ENCODE measurements at regions not wholly inside any gene's neighbourhood (a gene's known extent, or its start where the extent isn't known, plus 50 kb on each side); places are given as distances from the start of the nearest gene placed in this dataset.
"Not testable (repeated sequence)": the region's sequence is repeated elsewhere in the genome, so short reads cannot be mapped to it uniquely, and the experiment has no call there.

- DNase-seq = no peak
These were observed 649.6 kb downstream of the TNS3 start for GRCh38 chr7:46932306-46932675.

GRCh38 chr7:46930366-46930765, 651.5 kb downstream of the TNS3 start:
- no peak for DNase-seq

- DNase-seq = no peak
These were observed 652.6 kb downstream of the TNS3 start for GRCh38 chr7:46929359-46929758.

- DNase-seq = no peak
These were observed 653.2 kb downstream of the TNS3 start for GRCh38 chr7:46928719-46929118.

GRCh38 chr7:46927131-46927810, 654.6 kb downstream of the TNS3 start:
- DNase-seq = no peak

GRCh38 chr7:46916581-46916980, 665.3 kb downstream of the TNS3 start:
- DNase-seq = no peak

GRCh38 chr7:46912692-46913091, 669.2 kb downstream of the TNS3 start:
- no peak for DNase-seq

- DNase-seq = no peak
These were observed 672.3 kb downstream of the TNS3 start for GRCh38 chr7:46909601-46910051.

- no peak for DNase-seq
These were observed 673.1 kb downstream of the TNS3 start for GRCh38 chr7:46908770-46909169.

GRCh38 chr7:46904523-46904922, 677.4 kb downstream of the TNS3 start:
- not testable (repeated sequence) for DNase-seq

- DNase-seq = no peak
These were observed 679.4 kb downstream of the TNS3 start for GRCh38 chr7:46902463-46902862.

GRCh38 chr7:46900312-46901263, 681.3 kb downstream of the TNS3 start:
- DNase-seq = no peak

GRCh38 chr7:46897381-46897780, 684.5 kb downstream of the TNS3 start:
- no peak for DNase-seq

- DNase-seq = no peak
These were observed 695.1 kb downstream of the TNS3 start for GRCh38 chr7:46886669-46887374.

- DNase-seq = no peak
These were observed 696.7 kb downstream of the TNS3 start for GRCh38 chr7:46885167-46885566.

GRCh38 chr7:46881507-46882127, 700.3 kb downstream of the TNS3 start:
- DNase-seq = no peak

- DNase-seq = no peak
These were observed 701.3 kb downstream of the TNS3 start for GRCh38 chr7:46880508-46881196.

GRCh38 chr7:46879783-46880182, 702.1 kb downstream of the TNS3 start:
- no peak for DNase-seq

GRCh38 chr7:46871516-46871915, 710.4 kb downstream of the TNS3 start:
- DNase-seq = no peak

- DNase-seq = no peak
These were observed 717.2 kb downstream of the TNS3 start for GRCh38 chr7:46864716-46865115.

GRCh38 chr7:46859963-46860475, 721.9 kb downstream of the TNS3 start:
- no peak for DNase-seq

GRCh38 chr7:46855851-46856250, 726.1 kb downstream of the TNS3 start:
- no peak for DNase-seq
